Gastroesophageal sphincter (tissue), 3 donors: ENCODE measurements at regions not wholly inside any gene's neighbourhood (a gene's known extent, or its start where the extent isn't known, plus 50 kb on each side); places are given as distances from the start of the nearest gene placed in this dataset.

Experiments used
- EP300 ChIP-seq: sonication (generic); formaldehyde crosslinking; IDR thresholded peaks from one replicate; pipeline ENCODE4 v1.6.1; 2017; ENCODE audit warnings: antibody characterized with exemption, mild to moderate bottlenecking
- POLR2A ChIP-seq, 2 donors: fragments of 450-650 bp; IDR thresholded peaks; one replicate each; pipeline ENCODE4 v1.6.1; 2017; ENCODE audit warnings: antibody characterized with exemption in 2 of 2, mild to moderate bottlenecking in 2 of 2, moderate library complexity in 1 of 2
- TF ChIP-seq, protein P1 (sequence below), 4 experiments: fragments of 200-600 bp in 2 of 4; fragments of 450-650 bp in 2 of 4; sonication (generic) in 1 of 4; IDR thresholded peaks; one replicate each; pipeline ENCODE4 v1.5.1; 2017 to 2019; ENCODE audit warnings: antibody characterized with exemption in 4 of 4, mild to moderate bottlenecking in 2 of 4, moderate library complexity in 2 of 4

DNA sequence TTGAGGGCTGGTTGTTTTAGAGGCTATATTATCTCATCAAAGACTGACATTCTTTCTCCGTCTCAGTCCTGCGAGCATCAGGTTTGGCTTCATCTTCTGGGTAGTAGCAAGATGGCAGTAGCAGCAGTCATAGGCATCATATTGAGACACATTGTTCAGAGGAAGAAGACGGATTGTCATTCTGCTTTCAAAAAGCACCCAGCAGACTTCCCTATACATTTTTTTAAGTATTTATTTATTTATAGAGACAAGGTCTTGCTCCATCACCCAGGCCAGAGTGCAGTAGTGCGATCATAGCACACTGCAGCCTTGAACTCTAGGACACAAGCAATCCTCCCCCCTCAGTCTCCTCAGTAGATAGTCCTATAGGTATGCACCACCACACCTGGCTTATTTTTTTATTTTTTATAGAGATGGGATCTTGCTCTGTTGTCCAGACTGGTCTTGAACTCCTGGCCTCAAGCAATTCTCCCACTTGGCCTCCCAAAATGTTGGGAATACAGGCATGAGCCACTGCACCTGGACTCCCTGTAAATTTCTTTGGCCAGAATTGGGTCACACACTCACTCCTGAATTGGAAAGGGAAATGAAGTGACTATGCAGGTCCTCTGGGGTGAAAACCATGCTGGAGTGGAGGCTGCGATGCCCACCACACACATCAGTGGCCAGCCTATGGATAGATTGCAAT is 125.4 kb downstream of the SLC38A6 start:
- TF ChIP-seq POLR2A (IDR thresholded peaks at IDR 0.05) (no peak), EP300 (no peak)
- TF ChIP-seq, protein P1, sequence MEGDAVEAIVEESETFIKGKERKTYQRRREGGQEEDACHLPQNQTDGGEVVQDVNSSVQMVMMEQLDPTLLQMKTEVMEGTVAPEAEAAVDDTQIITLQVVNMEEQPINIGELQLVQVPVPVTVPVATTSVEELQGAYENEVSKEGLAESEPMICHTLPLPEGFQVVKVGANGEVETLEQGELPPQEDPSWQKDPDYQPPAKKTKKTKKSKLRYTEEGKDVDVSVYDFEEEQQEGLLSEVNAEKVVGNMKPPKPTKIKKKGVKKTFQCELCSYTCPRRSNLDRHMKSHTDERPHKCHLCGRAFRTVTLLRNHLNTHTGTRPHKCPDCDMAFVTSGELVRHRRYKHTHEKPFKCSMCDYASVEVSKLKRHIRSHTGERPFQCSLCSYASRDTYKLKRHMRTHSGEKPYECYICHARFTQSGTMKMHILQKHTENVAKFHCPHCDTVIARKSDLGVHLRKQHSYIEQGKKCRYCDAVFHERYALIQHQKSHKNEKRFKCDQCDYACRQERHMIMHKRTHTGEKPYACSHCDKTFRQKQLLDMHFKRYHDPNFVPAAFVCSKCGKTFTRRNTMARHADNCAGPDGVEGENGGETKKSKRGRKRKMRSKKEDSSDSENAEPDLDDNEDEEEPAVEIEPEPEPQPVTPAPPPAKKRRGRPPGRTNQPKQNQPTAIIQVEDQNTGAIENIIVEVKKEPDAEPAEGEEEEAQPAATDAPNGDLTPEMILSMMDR (IDR thresholded peaks at IDR 0.05), result no peak
